DOHH2 (cell line): ENCODE measurements at regions not wholly inside any gene's neighbourhood (a gene's known extent, or its start where the extent isn't known, plus 50 kb on each side); places are given as distances from the start of the nearest gene placed in this dataset.

Experiments
- CTCF ChIP-seq: fragments of 200-600 bp; sonication (generic); IDR thresholded peaks from one replicate; pipeline ENCODE4 v1.5.1; 2014; ENCODE audit warnings: antibody characterized with exemption, mild to moderate bottlenecking, low read depth, low read length; ENCODE audit not compliant: poor library complexity, severe bottlenecking
- EZH2phosphoT487 ChIP-seq: fragments of 200-600 bp; sonication (generic); IDR thresholded peaks from 2 replicates; pipeline ENCODE4 v1.6.1; 2017; ENCODE audit warnings: borderline replicate concordance, mild to moderate bottlenecking, antibody characterized with exemption, low read length, moderate library complexity, mixed read lengths

GRCh38 chr3:6229778-6230410, 631.0 kb upstream of the GRM7 start:
- TF ChIP-seq CTCF (no peak), EZH2phosphoT487 (no peak)
